ENCODE measurements at regions not wholly inside any gene's neighbourhood (a gene's known extent, or its start where the extent isn't known, plus 50 kb on each side); places are given as distances from the start of the nearest gene placed in this dataset.

DNA sequence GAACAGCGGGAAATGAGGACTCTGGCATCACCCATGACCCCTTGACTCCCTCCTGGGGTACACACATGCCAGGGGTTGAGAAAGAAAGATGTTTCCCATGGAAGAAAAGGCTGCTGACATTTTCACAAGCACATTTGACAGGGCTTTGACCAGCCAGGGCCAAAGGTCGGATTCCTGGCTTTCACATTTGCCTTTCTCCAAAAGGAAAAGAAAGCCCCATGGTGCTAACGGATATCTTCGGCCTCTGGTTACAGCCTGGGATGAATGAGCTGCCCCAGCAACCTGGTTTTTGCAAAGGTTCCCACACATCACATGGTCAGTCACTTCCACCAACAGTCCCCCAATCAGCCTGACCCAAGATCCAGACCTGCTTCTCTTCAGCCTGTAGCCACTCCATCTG, 478.2 kb upstream of the CDH11 start:
- Histone ChIP-seq H3K4me3 (IDR thresholded peaks at IDR 0.05; ENCODE audit: insufficient read depth, low read depth, low read length) (no peak overlapping the region), H3K4me2 (no peak overlapping the region), H3K4me1 (ENCODE audit: low read depth, poor library complexity, severe bottlenecking) (no peaks in the 10 kb centered on the region), H3K27me3 (ENCODE audit: insufficient read depth, low read depth) (no peaks in the 10 kb centered on the region), H3K36me3 (ENCODE audit: insufficient read depth) (no peaks in the 10 kb centered on the region), H3K79me2 (ENCODE audit: insufficient read depth, low read depth) (no peaks in the 10 kb centered on the region), H3K9ac (no peak overlapping the region), H4K20me1 (ENCODE audit: insufficient read depth) (no peaks in the 10 kb centered on the region), H2AFZ (ENCODE audit: low read depth) (no peak overlapping the region), H3K27ac (no peak overlapping the region)
- TF ChIP-seq, protein P1, sequence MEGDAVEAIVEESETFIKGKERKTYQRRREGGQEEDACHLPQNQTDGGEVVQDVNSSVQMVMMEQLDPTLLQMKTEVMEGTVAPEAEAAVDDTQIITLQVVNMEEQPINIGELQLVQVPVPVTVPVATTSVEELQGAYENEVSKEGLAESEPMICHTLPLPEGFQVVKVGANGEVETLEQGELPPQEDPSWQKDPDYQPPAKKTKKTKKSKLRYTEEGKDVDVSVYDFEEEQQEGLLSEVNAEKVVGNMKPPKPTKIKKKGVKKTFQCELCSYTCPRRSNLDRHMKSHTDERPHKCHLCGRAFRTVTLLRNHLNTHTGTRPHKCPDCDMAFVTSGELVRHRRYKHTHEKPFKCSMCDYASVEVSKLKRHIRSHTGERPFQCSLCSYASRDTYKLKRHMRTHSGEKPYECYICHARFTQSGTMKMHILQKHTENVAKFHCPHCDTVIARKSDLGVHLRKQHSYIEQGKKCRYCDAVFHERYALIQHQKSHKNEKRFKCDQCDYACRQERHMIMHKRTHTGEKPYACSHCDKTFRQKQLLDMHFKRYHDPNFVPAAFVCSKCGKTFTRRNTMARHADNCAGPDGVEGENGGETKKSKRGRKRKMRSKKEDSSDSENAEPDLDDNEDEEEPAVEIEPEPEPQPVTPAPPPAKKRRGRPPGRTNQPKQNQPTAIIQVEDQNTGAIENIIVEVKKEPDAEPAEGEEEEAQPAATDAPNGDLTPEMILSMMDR (conservative IDR thresholded peaks at IDR 0.05; ENCODE audit: low read depth, low read length) = no peak

- TF ChIP-seq, protein P1 (conservative IDR thresholded peaks at IDR 0.05; ENCODE audit: low read depth, low read length) = no peak
- Histone ChIP-seq H3K9ac (no peak overlapping the region), H3K4me1 (ENCODE audit: low read depth, poor library complexity, severe bottlenecking) (no peaks in the 10 kb centered on the region), H2AFZ (ENCODE audit: low read depth) (no peak overlapping the region), H3K36me3 (ENCODE audit: insufficient read depth) (no peaks in the 10 kb centered on the region), H4K20me1 (ENCODE audit: insufficient read depth) (no peaks in the 10 kb centered on the region), H3K79me2 (ENCODE audit: insufficient read depth, low read depth) (no peaks in the 10 kb centered on the region), H3K4me3 (IDR thresholded peaks at IDR 0.05; ENCODE audit: insufficient read depth, low read depth, low read length) (no peak overlapping the region), H3K27me3 (ENCODE audit: insufficient read depth, low read depth) (no peaks in the 10 kb centered on the region), H3K4me2 (no peak overlapping the region), H3K27ac (no peak overlapping the region)
Observed at GRCh38 chr16:65598621-65599020, 476.8 kb upstream of the CDH11 start.

- H3K4me2 ChIP-seq = no peak overlapping the region
- no peaks in the 10 kb centered on the region for H3K27me3 ChIP-seq (ENCODE audit: insufficient read depth, low read depth)
- TF ChIP-seq, protein P1 (conservative IDR thresholded peaks at IDR 0.05; ENCODE audit: low read depth, low read length) = no peak
Observed at GRCh38 chr16:65583498-65583897, 461.6 kb upstream of the CDH11 start.

DNA sequence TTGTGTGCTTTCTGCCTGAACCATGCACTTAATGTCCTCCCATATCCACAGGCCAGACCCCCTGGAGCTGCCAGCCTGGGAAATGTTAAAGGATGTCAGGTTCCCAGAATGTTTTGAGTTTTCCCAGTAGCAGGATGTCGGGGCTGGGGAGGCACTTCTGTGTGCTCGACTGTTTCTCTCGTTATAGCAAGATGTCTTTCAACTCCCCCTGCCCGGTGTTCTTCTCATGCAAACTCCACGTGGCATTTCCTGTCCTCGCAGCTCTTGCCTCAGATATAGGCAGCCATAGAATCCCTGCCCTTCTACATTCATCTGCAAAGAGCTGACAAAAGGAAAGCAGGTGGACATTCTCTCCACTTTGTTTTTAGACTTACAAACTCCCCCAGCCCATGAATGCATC, 457.2 kb upstream of the CDH11 start:
- Histone ChIP-seq H2AFZ (ENCODE audit: low read depth) (no peak overlapping the region), H3K9ac (no peak overlapping the region), H3K27ac (no peak overlapping the region), H3K36me3 (ENCODE audit: insufficient read depth) (no peaks in the 10 kb centered on the region), H3K4me3 (IDR thresholded peaks at IDR 0.05; ENCODE audit: insufficient read depth, low read depth, low read length) (no peak overlapping the region), H3K79me2 (ENCODE audit: insufficient read depth, low read depth) (no peaks in the 10 kb centered on the region), H3K4me1 (ENCODE audit: low read depth, poor library complexity, severe bottlenecking) (no peaks in the 10 kb centered on the region), H3K27me3 (ENCODE audit: insufficient read depth, low read depth) (no peaks in the 10 kb centered on the region), H3K4me2 (no peak overlapping the region), H4K20me1 (ENCODE audit: insufficient read depth) (no peaks in the 10 kb centered on the region)
- TF ChIP-seq, protein P1 (conservative IDR thresholded peaks at IDR 0.05; ENCODE audit: low read depth, low read length) = no peak

More at GRCh38 chr16:65583498-65583897, 461.6 kb upstream of the CDH11 start:
- Histone ChIP-seq H3K4me3 (IDR thresholded peaks at IDR 0.05; ENCODE audit: insufficient read depth, low read depth, low read length) (no peak overlapping the region), H3K36me3 (ENCODE audit: insufficient read depth) (no peaks in the 10 kb centered on the region), H4K20me1 (ENCODE audit: insufficient read depth) (no peaks in the 10 kb centered on the region), H3K4me1 (ENCODE audit: low read depth, poor library complexity, severe bottlenecking) (no peaks in the 10 kb centered on the region), H3K79me2 (ENCODE audit: insufficient read depth, low read depth) (no peaks in the 10 kb centered on the region), H3K27ac (no peak overlapping the region), H2AFZ (ENCODE audit: low read depth) (no peak overlapping the region), H3K9ac (no peak overlapping the region)
